ENCODE measurements at regions not wholly inside any gene's neighbourhood (a gene's known extent, or its start where the extent isn't known, plus 50 kb on each side); places are given as distances from the start of the nearest gene placed in this dataset.

GRCh38 chr1:106749906-106750305 lies 306.6 kb upstream of the PRMT6 start:
- TF ChIP-seq CTCF (conservative IDR thresholded peaks at IDR 0.05; ENCODE audit: low read length) (no peak), EZH2phosphoT487 (IDR thresholded peaks at IDR 0.05; ENCODE audit: borderline replicate concordance, low read depth, low read length) (no peak)

All from OCI-LY7 (cell line).